NB4 (cell line): ENCODE measurements at regions not wholly inside any gene's neighbourhood (a gene's known extent, or its start where the extent isn't known, plus 50 kb on each side); places are given as distances from the start of the nearest gene placed in this dataset.

ENCODE experiments used
- DNase-seq: peaks from one replicate; pipeline ENCODE4 v3.0.0; 2010; ENCODE audit warnings: low read depth
- H3K4me3 ChIP-seq: one replicate; pipeline ENCODE4 v1.5.1; 2011; ENCODE audit warnings: mild to moderate bottlenecking, low read depth, low read length, moderate library complexity
- MYC ChIP-seq: IDR thresholded peaks from 2 replicates; pipeline ENCODE4 v1.6.1; 2011; ENCODE audit warnings: low read depth, low read length
- POLR2A ChIP-seq: IDR thresholded peaks from 2 replicates; pipeline ENCODE4 v1.6.1; 2011; ENCODE audit warnings: mild to moderate bottlenecking; ENCODE audit not compliant: insufficient read length; ENCODE audit errors: extremely low read depth
- TF ChIP-seq, protein P1 (sequence below): IDR thresholded peaks from one replicate; pipeline ENCODE4 v1.5.1; 2012; ENCODE audit warnings: low read depth, low read length
- TF ChIP-seq, protein P2 (sequence below): IDR thresholded peaks from 2 replicates; pipeline ENCODE4 v1.6.1; 2011; ENCODE audit warnings: low read depth, low read length

DNA sequence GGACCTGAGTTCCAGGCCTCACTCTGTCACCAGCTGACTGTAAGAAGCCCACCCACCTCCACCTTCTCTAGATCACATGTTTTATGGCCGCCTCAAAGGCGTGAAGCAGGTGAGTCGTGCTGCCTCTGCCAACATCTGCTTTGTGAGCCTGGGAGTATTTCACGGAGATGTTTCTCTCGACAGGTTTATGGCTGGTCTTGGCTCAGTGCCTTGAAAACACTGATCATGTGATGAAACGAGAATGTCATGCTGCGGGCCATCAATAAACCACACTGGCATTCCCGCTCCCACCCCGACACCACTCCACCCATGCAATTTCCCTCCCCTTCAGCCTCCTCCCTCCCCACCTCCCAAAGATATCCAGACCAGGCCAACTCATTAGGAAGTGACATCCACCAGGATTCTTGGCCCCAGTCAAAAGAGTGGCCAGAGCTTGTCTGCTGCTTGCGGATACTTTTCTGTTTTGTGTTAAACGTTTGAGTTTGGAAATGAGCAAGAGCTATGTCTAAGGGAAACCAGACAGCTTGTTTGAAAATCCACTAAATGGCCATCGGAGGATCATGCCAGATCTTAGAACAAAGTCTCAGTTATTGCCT lies 53.8 kb upstream of the NTF3 start:
- no peak for TF ChIP-seq POLR2A
- TF ChIP-seq, protein P1, sequence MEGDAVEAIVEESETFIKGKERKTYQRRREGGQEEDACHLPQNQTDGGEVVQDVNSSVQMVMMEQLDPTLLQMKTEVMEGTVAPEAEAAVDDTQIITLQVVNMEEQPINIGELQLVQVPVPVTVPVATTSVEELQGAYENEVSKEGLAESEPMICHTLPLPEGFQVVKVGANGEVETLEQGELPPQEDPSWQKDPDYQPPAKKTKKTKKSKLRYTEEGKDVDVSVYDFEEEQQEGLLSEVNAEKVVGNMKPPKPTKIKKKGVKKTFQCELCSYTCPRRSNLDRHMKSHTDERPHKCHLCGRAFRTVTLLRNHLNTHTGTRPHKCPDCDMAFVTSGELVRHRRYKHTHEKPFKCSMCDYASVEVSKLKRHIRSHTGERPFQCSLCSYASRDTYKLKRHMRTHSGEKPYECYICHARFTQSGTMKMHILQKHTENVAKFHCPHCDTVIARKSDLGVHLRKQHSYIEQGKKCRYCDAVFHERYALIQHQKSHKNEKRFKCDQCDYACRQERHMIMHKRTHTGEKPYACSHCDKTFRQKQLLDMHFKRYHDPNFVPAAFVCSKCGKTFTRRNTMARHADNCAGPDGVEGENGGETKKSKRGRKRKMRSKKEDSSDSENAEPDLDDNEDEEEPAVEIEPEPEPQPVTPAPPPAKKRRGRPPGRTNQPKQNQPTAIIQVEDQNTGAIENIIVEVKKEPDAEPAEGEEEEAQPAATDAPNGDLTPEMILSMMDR, result no peak
- TF ChIP-seq MYC, result no peak
- TF ChIP-seq, protein P2, sequence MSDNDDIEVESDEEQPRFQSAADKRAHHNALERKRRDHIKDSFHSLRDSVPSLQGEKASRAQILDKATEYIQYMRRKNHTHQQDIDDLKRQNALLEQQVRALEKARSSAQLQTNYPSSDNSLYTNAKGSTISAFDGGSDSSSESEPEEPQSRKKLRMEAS, result no peak
- H3K4me3 ChIP-seq, result no peak overlapping the region
- DNase-seq, result no peak

DNA sequence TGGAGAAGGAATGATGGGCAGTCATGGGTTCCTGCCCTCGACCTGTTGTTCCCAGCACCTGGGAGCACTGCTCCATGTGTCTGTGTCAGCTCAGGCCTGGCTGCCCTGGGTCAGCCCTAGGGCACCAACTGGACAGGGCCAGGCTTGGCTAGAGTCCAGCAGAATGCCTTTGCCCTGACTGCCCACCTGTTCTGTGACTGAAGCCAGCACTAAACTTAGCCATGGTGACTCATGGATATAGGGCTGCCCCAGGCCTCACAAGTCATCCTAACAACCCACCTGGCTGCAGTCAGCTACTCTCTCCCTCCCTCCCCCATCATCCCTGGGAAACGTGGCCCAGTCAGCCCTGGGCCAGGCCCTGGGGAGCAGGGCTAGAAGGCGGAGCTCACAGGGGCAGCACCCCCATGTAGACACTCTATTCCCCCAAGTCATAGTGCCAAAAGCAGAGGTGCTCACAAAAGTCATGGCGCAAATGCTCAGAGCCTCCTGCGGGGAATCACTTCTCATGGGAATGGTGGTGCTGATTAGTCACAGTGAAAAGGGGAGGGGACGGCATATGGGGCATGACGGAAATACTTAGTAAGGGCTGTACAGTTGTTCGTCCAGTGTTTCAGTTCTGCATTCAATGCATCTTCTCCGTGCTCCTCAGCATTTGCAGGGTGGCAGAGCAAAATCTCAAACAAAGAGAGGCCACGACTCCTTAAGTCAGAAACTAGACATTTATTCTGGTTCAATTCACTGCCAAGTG lies 52.0 kb upstream of the NTF3 start:
- no peak overlapping the region for H3K4me3 ChIP-seq
- no peak for DNase-seq
- TF ChIP-seq MYC (no peak), POLR2A (no peak)
- TF ChIP-seq, protein P1, result no peak
- TF ChIP-seq, protein P2, result no peak
